Peyer's patch (tissue), 4 donors: ENCODE measurements at regions not wholly inside any gene's neighbourhood (a gene's known extent, or its start where the extent isn't known, plus 50 kb on each side); places are given as distances from the start of the nearest gene placed in this dataset.

Experiments used
- POLR2A ChIP-seq, 2 donors: fragments of 450-650 bp; IDR thresholded peaks; one replicate each; pipeline ENCODE4 v1.5.1; 2017; ENCODE audit warnings: antibody characterized with exemption in 2 of 2, mild to moderate bottlenecking in 2 of 2, moderate library complexity in 2 of 2
- TF ChIP-seq, protein P1 (sequence below), 6 experiments: fragments of 450-650 bp in 4 of 6; fragments of 200-600 bp in 2 of 6; sonication (generic) in 1 of 6; IDR thresholded peaks; one replicate each; pipeline ENCODE4 v1.5.1; 2017 to 2019; ENCODE audit warnings: antibody characterized with exemption in 6 of 6, mild to moderate bottlenecking in 3 of 6, moderate library complexity in 1 of 6

DNA sequence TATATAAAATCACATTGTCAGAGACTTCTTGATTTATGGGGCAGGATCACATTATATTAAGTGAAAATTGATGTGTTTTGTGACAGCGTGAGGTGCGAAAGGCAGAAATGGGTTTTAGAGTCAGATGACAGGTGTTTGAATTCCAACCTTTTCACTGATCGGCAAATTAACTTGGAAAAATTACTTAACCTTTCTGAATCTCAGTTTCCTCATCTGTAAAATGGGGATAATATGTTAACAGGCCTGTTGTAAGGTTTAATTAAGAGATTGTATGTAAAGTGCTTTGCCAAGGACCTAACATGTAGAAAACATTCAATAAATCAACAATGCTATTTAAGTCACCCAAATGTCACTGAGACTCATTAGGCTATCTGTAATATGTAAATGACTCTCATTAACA, 221.2 kb upstream of the LYZL1 start:
- TF ChIP-seq, protein P1, sequence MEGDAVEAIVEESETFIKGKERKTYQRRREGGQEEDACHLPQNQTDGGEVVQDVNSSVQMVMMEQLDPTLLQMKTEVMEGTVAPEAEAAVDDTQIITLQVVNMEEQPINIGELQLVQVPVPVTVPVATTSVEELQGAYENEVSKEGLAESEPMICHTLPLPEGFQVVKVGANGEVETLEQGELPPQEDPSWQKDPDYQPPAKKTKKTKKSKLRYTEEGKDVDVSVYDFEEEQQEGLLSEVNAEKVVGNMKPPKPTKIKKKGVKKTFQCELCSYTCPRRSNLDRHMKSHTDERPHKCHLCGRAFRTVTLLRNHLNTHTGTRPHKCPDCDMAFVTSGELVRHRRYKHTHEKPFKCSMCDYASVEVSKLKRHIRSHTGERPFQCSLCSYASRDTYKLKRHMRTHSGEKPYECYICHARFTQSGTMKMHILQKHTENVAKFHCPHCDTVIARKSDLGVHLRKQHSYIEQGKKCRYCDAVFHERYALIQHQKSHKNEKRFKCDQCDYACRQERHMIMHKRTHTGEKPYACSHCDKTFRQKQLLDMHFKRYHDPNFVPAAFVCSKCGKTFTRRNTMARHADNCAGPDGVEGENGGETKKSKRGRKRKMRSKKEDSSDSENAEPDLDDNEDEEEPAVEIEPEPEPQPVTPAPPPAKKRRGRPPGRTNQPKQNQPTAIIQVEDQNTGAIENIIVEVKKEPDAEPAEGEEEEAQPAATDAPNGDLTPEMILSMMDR (IDR thresholded peaks at IDR 0.05), result no peak
- no peak for TF ChIP-seq POLR2A (IDR thresholded peaks at IDR 0.05)
